Sigmoid colon (tissue), 6 donors: ENCODE measurements at regions not wholly inside any gene's neighbourhood (a gene's known extent, or its start where the extent isn't known, plus 50 kb on each side); places are given as distances from the start of the nearest gene placed in this dataset.

Experiments
- DNase-seq: peaks from one replicate; pipeline ENCODE4 v3.0.0-alpha.2; 2019
- H3K27ac ChIP-seq, 4 donors: fragments of 200-600 bp; sonication (generic); one replicate each; pipeline ENCODE4 v1.5.1; 2016 to 2019; ENCODE audit warnings: mild to moderate bottlenecking in 1 of 4
- H3K27me3 ChIP-seq, 3 donors: fragments of 200-600 bp; sonication (generic); one replicate each; pipeline ENCODE4 v1.5.1; 2019; ENCODE audit warnings: mild to moderate bottlenecking in 1 of 3
- H3K36me3 ChIP-seq, 4 donors: fragments of 200-600 bp; sonication (generic); one replicate each; pipeline ENCODE4 v1.5.1; 2016 to 2019
- H3K4me1 ChIP-seq, 4 donors: fragments of 200-600 bp; sonication (generic); one replicate each; pipeline ENCODE4 v1.5.1; 2017 to 2019
- H3K4me3 ChIP-seq, 4 donors: fragments of 200-600 bp; sonication (generic); one replicate each; pipeline ENCODE4 v1.5.1; 2017 to 2019; ENCODE audit warnings: mild to moderate bottlenecking in 2 of 4, moderate library complexity in 1 of 4
- H3K9me3 ChIP-seq, 4 donors: fragments of 200-600 bp in 3 of 4; sonication (generic) in 3 of 4; one replicate each; pipeline versions ENCODE4 v1.5.1 to v1.6.1; 2013 to 2019
- EP300 ChIP-seq, 4 donors: sonication (generic); formaldehyde crosslinking; IDR thresholded peaks; one replicate each; pipeline ENCODE4 v1.6.1; 2017; ENCODE audit warnings: antibody characterized with exemption in 4 of 4
- POLR2A ChIP-seq, 2 donors: fragments of 450-650 bp; IDR thresholded peaks; one replicate each; pipeline ENCODE4 v1.6.1; 2016; ENCODE audit warnings: antibody characterized with exemption in 2 of 2, mild to moderate bottlenecking in 2 of 2, moderate library complexity in 2 of 2
- POLR2AphosphoS5 ChIP-seq, 4 donors: sonication (generic); formaldehyde crosslinking; IDR thresholded peaks; one replicate each; pipeline ENCODE4 v1.6.1; 2017; ENCODE audit warnings: antibody characterized with exemption in 4 of 4
- WGBS, 2 donors: extraction: QIAGEN DNeasy Blood & Tissue Kit; methylation state at CpG; one replicate each; pipeline ENCODE4 v1.1.7; 2013; 5-methylcytosine and 5-hydroxymethylcytosine counted together
- intact Hi-C: fragments of 100-400 bp; cut with DNase I; formaldehyde crosslinking; loops from one replicate; pipeline ENCODE4 v1.15.1; 2023
- TF ChIP-seq, protein P1 (sequence below), 4 experiments: fragments of 450-650 bp in 3 of 4; fragments of 200-600 bp in 1 of 4; IDR thresholded peaks; one replicate each; pipeline ENCODE4 v1.5.1; 2016 to 2019; ENCODE audit warnings: antibody characterized with exemption in 4 of 4, mild to moderate bottlenecking in 3 of 4, moderate library complexity in 2 of 4
- donor health status: healthy with polysubstance abuse.
- donor health status: healthy.

DNA sequence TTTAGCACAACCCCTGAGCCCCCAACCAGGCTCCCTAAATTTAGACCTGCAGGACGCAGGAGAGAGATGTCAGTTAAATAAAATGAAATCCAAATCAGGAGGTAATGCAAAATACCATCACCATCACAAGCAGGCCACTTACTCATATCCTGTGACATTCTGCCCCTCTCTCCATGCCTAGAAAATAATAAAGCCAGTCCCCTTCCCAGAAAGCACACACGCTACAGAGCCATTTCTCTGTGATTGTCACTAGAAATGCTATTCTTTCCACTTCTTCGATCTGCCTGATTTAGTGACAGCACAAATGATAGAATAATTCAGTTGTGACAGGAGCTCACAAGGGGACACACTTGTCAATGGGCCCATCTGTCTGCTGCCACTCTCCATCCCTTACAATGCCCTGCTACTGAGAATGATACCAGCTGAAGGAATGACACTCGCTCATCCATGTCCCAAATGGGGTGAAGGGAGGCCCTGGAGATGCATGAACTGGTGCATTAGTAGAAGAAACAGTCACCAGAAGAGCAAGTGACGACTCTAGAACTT lies 272.1 kb downstream of the SP3 start:
- 86 to 91% methylated on average over 5 of the region's 5 CpGs for WGBS, 2 donors
- no peaks in the 10 kb centered on the region for H3K36me3 ChIP-seq
- no peak overlapping the region for H3K27ac ChIP-seq
- H3K27me3 ChIP-seq: no peaks in the 10 kb centered on the region
- H3K4me3 ChIP-seq: no peak overlapping the region
- no peaks in the 10 kb centered on the region for H3K9me3 ChIP-seq
- no peaks in the 10 kb centered on the region for H3K4me1 ChIP-seq
- intact Hi-C loops: no loop called here
- no peak for TF ChIP-seq POLR2AphosphoS5 (IDR thresholded peaks at IDR 0.05)
- TF ChIP-seq EP300 (IDR thresholded peaks at IDR 0.05): no peak
- no peak for TF ChIP-seq POLR2A (IDR thresholded peaks at IDR 0.05)
- TF ChIP-seq, protein P1, sequence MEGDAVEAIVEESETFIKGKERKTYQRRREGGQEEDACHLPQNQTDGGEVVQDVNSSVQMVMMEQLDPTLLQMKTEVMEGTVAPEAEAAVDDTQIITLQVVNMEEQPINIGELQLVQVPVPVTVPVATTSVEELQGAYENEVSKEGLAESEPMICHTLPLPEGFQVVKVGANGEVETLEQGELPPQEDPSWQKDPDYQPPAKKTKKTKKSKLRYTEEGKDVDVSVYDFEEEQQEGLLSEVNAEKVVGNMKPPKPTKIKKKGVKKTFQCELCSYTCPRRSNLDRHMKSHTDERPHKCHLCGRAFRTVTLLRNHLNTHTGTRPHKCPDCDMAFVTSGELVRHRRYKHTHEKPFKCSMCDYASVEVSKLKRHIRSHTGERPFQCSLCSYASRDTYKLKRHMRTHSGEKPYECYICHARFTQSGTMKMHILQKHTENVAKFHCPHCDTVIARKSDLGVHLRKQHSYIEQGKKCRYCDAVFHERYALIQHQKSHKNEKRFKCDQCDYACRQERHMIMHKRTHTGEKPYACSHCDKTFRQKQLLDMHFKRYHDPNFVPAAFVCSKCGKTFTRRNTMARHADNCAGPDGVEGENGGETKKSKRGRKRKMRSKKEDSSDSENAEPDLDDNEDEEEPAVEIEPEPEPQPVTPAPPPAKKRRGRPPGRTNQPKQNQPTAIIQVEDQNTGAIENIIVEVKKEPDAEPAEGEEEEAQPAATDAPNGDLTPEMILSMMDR (IDR thresholded peaks at IDR 0.05): no peak
- DNase-seq: no peak

DNA sequence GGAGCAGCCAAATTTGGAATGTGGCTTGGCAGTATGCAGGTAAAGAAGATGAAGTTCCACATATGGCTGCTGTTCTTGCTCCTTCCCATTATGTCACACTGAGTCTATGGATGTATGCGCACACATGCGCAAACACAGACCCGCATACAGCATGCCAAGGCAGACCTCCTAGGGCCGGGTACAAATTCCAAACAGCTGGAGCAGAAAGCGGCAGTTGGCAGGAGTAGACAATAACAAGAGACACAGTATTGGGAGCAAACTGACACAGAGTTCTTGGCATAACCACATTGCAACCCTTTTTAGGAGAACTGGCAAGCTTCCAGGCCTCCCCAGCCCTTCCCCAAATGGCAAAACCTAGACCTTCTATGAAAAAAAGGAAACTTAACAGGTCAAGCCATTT lies 268.9 kb downstream of the SP3 start:
- no peak overlapping the region for H3K27ac ChIP-seq
- DNase-seq: no peak
- intact Hi-C loops: no loop called here
- no peaks in the 10 kb centered on the region for H3K36me3 ChIP-seq
- no peaks in the 10 kb centered on the region for H3K27me3 ChIP-seq
- no peak overlapping the region for H3K4me3 ChIP-seq
- H3K9me3 ChIP-seq: no peaks in the 10 kb centered on the region
- TF ChIP-seq EP300 (IDR thresholded peaks at IDR 0.05) (no peak), POLR2A (IDR thresholded peaks at IDR 0.05) (no peak), POLR2AphosphoS5 (IDR thresholded peaks at IDR 0.05) (no peak)
- TF ChIP-seq, protein P1 (IDR thresholded peaks at IDR 0.05): no peak
- 94% methylated on average over 5 of the region's 5 CpGs for WGBS, 2 donors
- H3K4me1 ChIP-seq: no peaks in the 10 kb centered on the region

DNA sequence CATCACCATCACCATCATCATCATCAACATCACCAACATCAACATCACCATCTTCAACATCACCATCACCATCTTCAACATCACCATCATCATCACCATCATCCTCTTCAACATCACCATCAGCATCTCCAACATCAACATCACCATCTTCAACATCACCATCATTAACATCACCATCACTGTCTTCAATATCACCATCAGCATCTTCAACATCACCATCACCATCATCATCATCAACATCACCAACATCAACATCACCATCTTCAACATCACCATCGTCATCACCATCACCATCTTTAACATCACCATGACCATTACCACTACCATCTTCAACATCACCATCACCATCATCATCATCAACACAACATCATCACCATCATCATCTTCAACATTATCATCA lies 267.2 kb downstream of the SP3 start:
- Histone ChIP-seq H3K4me3 (no peak overlapping the region), H3K36me3 (no peaks in the 10 kb centered on the region), H3K27me3 (no peaks in the 10 kb centered on the region), H3K9me3 (no peaks in the 10 kb centered on the region), H3K4me1 (no peaks in the 10 kb centered on the region), H3K27ac (no peak overlapping the region)
- DNase-seq: no peak
- intact Hi-C loops: no loop called here
- no peak for TF ChIP-seq POLR2A (IDR thresholded peaks at IDR 0.05)
- no peak for TF ChIP-seq EP300 (IDR thresholded peaks at IDR 0.05)
- no peak for TF ChIP-seq POLR2AphosphoS5 (IDR thresholded peaks at IDR 0.05)
- TF ChIP-seq, protein P1 (IDR thresholded peaks at IDR 0.05): no peak
- 96 to 99% methylated on average over 1 of the region's 1 CpG for WGBS, 2 donors

DNA sequence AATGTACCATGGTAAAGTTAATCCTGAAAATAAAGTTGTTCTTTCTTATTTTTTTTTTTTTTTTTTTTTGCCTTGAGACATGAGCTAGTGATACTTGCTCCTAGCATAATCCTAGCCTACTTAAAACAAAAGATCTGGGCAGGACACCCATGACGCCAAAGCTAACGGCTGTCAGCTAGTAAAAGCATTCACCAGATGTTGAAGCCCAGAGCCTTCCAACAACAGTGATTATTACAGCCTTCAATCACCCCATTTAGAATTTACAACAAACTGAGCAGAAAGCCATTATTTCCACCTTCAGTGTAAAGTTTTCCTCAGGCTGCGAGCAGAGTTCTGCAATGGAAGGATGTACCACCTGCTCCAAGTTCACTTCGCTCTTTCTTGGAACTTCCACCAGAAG lies 259.5 kb downstream of the SP3 start:
- TF ChIP-seq POLR2A (IDR thresholded peaks at IDR 0.05): no peak
- TF ChIP-seq, protein P1 (IDR thresholded peaks at IDR 0.05): no peak
- no peak for TF ChIP-seq EP300 (IDR thresholded peaks at IDR 0.05)
- TF ChIP-seq POLR2AphosphoS5 (IDR thresholded peaks at IDR 0.05): no peak
- no peaks in the 10 kb centered on the region for H3K4me1 ChIP-seq
- 85 to 87% methylated on average over 4 of the region's 4 CpGs for WGBS, 2 donors

DNA sequence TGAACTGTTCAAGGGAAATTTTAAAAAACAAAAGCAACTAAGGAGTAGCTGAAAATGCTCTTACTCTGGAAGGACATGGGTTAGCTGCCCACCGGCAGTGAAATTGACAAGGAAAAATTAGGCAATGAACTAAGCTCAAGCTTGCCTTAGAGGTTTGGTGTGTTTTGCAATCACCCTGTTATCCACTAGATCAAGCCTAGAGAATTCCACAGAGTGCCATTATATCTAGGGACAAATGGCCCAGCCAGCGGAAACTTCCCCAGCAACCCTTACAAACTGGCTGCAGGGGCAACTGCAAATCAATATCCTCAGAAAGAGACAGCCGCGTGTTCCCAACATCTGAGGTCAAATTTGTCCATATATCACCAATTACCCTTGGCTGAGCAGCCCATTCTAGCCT lies 258.2 kb downstream of the SP3 start:
- Histone ChIP-seq H3K36me3 (no peaks in the 10 kb centered on the region), H3K27me3 (no peaks in the 10 kb centered on the region), H3K4me1 (no peaks in the 10 kb centered on the region), H3K9me3 (no peaks in the 10 kb centered on the region), H3K27ac (no peak overlapping the region), H3K4me3 (no peak overlapping the region)
- 96 to 98% methylated on average over 4 of the region's 4 CpGs for WGBS, 2 donors
- intact Hi-C loops: no loop called here
- TF ChIP-seq, protein P1 (IDR thresholded peaks at IDR 0.05): no peak
- TF ChIP-seq POLR2AphosphoS5 (IDR thresholded peaks at IDR 0.05) (no peak), POLR2A (IDR thresholded peaks at IDR 0.05) (no peak), EP300 (IDR thresholded peaks at IDR 0.05) (no peak)
- no peak for DNase-seq

More for the DNA sequence above, 259.5 kb downstream of the SP3 start:
- no peaks in the 10 kb centered on the region for H3K27me3 ChIP-seq
- no peak for DNase-seq
- no peak overlapping the region for H3K27ac ChIP-seq
- intact Hi-C loops: no loop called here
- no peak overlapping the region for H3K4me3 ChIP-seq
- no peaks in the 10 kb centered on the region for H3K9me3 ChIP-seq
- no peaks in the 10 kb centered on the region for H3K36me3 ChIP-seq
